SK-N-SH treated with all-trans-retinoic acid at 6 μM for 48 hours (cell line): ENCODE measurements at regions not wholly inside any gene's neighbourhood (a gene's known extent, or its start where the extent isn't known, plus 50 kb on each side); places are given as distances from the start of the nearest gene placed in this dataset.

Experiments
- ARNTL ChIP-seq: fragments of 450-650 bp; formaldehyde crosslinking; IDR thresholded peaks from 2 replicates; pipeline ENCODE4 v1.5.0; 2020; ENCODE audit warnings: low read depth, mild to moderate bottlenecking, moderate library complexity, borderline replicate concordance
- CREB5 ChIP-seq: fragments of 250-450 bp; sonication (Bioruptor Pico); IDR thresholded peaks from 2 replicates; pipeline ENCODE4 v1.5.1; 2020; ENCODE audit warnings: low read depth, mild to moderate bottlenecking, moderate library complexity
- CSDC2 ChIP-seq: fragments of 250-450 bp; sonication (Bioruptor Pico); IDR thresholded peaks from 2 replicates; pipeline ENCODE4 v1.5.0; 2020; ENCODE audit warnings: mild to moderate bottlenecking, moderate library complexity
- CSRNP3 ChIP-seq: fragments of 250-450 bp; sonication (Bioruptor Pico); IDR thresholded peaks from 2 replicates; pipeline ENCODE4 v1.5.1; 2021; ENCODE audit warnings: mild to moderate bottlenecking, moderate library complexity
- GLIS3 ChIP-seq: fragments of 250-450 bp; sonication (Bioruptor Pico); IDR thresholded peaks from 2 replicates; pipeline ENCODE4 v1.5.0; 2020; ENCODE audit warnings: mild to moderate bottlenecking, moderate library complexity
- PATZ1 ChIP-seq: fragments of 250-450 bp; sonication (Bioruptor Pico); IDR thresholded peaks from 2 replicates; pipeline ENCODE4 v1.8.0; 2020; ENCODE audit warnings: mild to moderate bottlenecking, moderate library complexity, borderline replicate concordance
- POU6F1 ChIP-seq: fragments of 250-450 bp; sonication (Bioruptor Pico); IDR thresholded peaks from 2 replicates; pipeline ENCODE4 v1.8.0; 2021; ENCODE audit warnings: low read depth, mild to moderate bottlenecking, moderate library complexity, borderline replicate concordance
- PPARA ChIP-seq: fragments of 250-450 bp; sonication (Bioruptor Pico); IDR thresholded peaks from 2 replicates; pipeline ENCODE4 v1.5.0; 2020; ENCODE audit warnings: mild to moderate bottlenecking, borderline replicate concordance
- RARB ChIP-seq: fragments of 250-450 bp; sonication (Bioruptor Pico); IDR thresholded peaks from 2 replicates; pipeline ENCODE4 v1.8.0; 2021; ENCODE audit warnings: mild to moderate bottlenecking, moderate library complexity
- TSHZ2 ChIP-seq: fragments of 250-450 bp; sonication (Bioruptor Pico); IDR thresholded peaks from 2 replicates; pipeline ENCODE4 v1.5.0; 2020; ENCODE audit warnings: mild to moderate bottlenecking, moderate library complexity
- ZFP3 ChIP-seq: fragments of 250-450 bp; sonication (Bioruptor Pico); IDR thresholded peaks from 2 replicates; pipeline ENCODE4 v1.5.0; 2020; ENCODE audit warnings: mild to moderate bottlenecking, moderate library complexity
- ZFP30 ChIP-seq: fragments of 450-650 bp; formaldehyde crosslinking; IDR thresholded peaks from 2 replicates; pipeline ENCODE4 v1.5.0; 2022; ENCODE audit warnings: mild to moderate bottlenecking, moderate library complexity
- ZNF565 ChIP-seq: fragments of 450-650 bp; formaldehyde crosslinking; conservative IDR thresholded peaks from 2 replicates; pipeline ENCODE4 v1.5.0; 2020; ENCODE audit warnings: low read depth, mild to moderate bottlenecking, moderate library complexity

- no peak for TF ChIP-seq CSRNP3 (CRISPR knock-in tag)
- TF ChIP-seq ZNF565 (CRISPR knock-in tag) = no peak
- no peak for TF ChIP-seq ZFP3 (CRISPR knock-in tag)
- TF ChIP-seq RARB (CRISPR knock-in tag) = no peak
- TF ChIP-seq PATZ1 = no peak
- no peak for TF ChIP-seq TSHZ2 (CRISPR knock-in tag)
- TF ChIP-seq CREB5 (CRISPR knock-in tag) = no peak
- no peak for TF ChIP-seq ZFP30 (CRISPR knock-in tag)
- TF ChIP-seq PPARA = no peak
- no peak for TF ChIP-seq POU6F1
- TF ChIP-seq GLIS3 (CRISPR knock-in tag) = no peak
- TF ChIP-seq CSDC2 = no peak
- TF ChIP-seq ARNTL (CRISPR knock-in tag) = no peak
These were observed 74.1 kb upstream of the SDK2 start for GRCh38 chr17:73718362-73718761.
